GM10266 (cell line): ENCODE measurements at regions not wholly inside any gene's neighbourhood (a gene's known extent, or its start where the extent isn't known, plus 50 kb on each side); places are given as distances from the start of the nearest gene placed in this dataset.

Experiments
- DNase-seq: peaks from one replicate; pipeline ENCODE4 v3.0.0; 2012; ENCODE audit errors: extremely low spot score
- TF ChIP-seq, protein P1 (sequence below): IDR thresholded peaks from 2 replicates; pipeline ENCODE4 v1.5.1; 2012; ENCODE audit warnings: mild to moderate bottlenecking, low read depth; ENCODE audit not compliant: control insufficient read depth, insufficient read depth; ENCODE audit errors: missing control alignments

DNA sequence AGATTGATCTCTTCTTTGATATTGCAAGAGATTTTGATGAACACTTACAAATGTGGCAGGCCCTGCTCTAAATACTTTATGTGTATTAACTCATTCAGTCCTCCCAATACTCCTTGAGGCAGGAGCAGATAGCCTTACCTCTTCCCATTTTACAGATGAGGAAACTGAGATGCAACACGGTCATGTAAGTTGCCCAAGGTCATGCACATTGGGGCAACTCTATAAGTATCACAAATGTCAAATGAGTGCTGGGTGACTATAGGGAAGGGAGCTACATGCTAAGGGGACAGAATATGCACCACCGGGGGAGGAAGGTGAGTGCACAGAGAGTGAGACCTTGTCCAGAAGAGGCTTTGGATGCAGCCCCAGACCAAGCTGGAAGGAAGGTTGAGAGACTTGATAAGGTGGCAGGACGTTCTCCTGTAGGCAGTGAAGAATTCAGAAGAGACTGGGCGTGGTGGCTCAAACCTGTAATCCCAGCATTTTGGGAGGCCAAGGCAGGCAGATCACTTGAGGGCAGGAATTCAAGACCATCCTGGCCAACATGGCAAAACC lies 132.3 kb upstream of the PWP1 start:
- TF ChIP-seq, protein P1, sequence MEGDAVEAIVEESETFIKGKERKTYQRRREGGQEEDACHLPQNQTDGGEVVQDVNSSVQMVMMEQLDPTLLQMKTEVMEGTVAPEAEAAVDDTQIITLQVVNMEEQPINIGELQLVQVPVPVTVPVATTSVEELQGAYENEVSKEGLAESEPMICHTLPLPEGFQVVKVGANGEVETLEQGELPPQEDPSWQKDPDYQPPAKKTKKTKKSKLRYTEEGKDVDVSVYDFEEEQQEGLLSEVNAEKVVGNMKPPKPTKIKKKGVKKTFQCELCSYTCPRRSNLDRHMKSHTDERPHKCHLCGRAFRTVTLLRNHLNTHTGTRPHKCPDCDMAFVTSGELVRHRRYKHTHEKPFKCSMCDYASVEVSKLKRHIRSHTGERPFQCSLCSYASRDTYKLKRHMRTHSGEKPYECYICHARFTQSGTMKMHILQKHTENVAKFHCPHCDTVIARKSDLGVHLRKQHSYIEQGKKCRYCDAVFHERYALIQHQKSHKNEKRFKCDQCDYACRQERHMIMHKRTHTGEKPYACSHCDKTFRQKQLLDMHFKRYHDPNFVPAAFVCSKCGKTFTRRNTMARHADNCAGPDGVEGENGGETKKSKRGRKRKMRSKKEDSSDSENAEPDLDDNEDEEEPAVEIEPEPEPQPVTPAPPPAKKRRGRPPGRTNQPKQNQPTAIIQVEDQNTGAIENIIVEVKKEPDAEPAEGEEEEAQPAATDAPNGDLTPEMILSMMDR = no peak
- no peak for DNase-seq

DNA sequence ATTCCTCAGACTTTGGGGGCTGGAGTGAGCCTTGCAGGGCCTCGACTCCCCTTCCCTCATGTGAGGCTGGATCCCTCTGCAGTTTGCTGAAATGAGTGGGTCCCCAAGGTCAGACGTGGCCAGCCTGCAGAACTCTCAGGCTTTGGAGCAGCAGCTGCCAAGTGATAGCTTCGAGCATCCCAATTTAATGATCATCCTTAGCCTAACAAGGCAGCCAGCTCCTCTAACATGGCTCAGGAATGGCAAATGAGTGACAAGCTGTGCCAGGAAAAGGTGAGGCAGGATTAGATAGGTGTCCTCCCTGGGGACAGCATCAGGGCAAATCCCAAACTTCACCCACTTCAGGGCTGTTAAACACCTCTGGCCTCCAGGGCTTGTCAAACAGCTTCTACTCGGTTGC lies 130.7 kb upstream of the PWP1 start:
- DNase-seq = no peak
- TF ChIP-seq, protein P1 = no peak

DNA sequence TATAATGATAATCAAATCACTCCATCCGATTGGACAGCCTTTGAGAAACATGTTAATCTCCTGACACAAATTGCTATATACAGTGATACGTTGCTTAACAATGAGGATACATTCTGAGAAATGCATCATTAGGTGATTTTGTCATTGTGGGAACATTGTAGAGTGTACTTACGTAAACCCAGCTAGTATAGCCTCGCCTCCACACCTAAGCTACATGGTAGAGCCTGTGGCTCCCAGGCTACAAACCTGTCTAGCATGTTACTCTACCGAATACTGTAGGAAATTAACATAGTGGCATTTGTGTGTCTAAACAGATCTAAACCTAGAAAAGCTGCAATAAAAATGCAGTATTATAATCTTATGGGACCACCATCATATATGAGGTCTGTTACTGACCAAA lies 128.6 kb upstream of the PWP1 start:
- TF ChIP-seq, protein P1 = no peak
- DNase-seq = no peak

DNA sequence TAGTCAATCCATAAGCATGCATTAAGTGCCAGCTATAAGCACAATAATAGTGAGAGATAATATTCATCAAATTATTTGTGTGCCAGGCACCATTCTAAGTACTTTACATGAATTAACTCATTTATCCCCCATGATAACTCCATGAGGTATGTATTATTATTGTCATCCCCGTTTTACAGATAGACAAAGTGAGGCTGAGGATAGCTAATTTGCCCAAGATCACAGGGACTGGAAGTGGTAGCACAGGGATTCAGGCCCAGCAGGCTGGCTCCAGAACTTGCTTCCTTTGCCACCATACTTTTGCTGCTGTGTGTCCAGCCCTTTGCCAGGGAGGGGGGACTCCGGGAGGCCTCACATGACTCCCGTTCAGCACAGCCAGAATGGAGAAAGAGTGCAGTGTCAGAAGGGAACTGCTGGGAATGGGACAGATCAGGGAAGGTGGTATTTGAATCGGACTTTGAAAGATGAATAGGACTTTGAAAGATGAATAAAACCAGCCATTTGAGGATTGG lies 128.0 kb upstream of the PWP1 start:
- no peak for DNase-seq
- TF ChIP-seq, protein P1 = no peak

DNA sequence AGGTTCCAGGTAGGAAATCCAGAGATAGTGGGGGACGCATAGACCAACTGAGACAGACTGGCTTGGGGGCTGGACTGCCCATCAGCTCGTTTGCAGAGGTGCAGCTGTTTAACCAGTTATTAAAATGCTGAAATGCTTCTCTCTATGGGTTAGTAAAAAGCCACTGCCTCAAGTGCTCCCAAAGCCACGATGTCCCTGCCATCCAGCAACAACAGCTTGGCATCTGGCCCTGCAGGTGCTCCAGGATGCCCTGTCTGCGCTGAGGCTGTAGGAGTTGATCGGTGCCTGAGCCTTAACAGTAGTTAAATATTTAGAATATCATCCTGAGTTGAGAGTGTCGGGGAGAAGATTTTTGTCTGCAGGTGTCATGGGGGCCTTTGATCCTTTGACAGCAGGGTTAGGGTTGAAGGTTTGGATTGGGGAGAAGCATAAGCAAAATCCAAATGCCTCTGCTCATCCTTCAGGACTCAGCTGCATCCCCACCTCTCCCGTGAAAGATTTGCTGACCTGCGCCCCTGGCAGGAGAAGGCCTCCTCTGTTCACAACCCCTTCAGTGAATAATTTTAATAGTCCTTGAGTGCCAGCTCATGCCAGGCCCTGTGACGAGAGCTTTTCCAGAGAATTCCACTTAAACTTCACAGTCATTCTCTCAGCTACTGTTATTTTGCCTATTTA lies 127.3 kb upstream of the PWP1 start:
- no peak for DNase-seq
- TF ChIP-seq, protein P1 = no peak

DNA sequence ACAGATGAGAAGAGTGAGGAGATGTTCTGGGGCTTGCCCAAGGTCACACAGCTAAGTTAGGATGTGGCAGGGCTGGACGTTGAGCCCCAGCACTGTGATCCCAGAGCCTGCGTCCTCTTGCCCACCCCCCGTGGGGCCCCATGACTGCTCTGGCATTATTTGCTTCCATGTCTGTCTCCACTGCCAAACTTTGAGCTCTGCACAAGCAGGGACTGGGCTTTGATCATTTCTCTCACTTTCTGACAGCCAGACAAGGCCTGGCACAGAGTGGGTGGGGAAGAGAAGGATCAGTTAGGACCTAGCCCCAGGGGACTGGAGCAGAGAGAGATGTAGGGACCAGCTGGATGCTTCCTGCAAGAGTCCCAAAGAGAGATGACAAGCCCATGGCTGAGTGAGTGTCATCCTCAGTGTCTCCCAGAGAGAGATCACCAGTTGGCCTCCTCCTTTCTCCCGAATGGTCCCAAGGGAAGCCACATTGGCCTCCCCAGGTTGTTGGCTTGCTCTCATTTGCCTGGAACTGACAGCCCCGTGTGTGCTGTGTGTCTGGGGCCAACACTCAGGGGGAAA lies 126.7 kb upstream of the PWP1 start:
- TF ChIP-seq, protein P1 = no peak
- no peak for DNase-seq

DNA sequence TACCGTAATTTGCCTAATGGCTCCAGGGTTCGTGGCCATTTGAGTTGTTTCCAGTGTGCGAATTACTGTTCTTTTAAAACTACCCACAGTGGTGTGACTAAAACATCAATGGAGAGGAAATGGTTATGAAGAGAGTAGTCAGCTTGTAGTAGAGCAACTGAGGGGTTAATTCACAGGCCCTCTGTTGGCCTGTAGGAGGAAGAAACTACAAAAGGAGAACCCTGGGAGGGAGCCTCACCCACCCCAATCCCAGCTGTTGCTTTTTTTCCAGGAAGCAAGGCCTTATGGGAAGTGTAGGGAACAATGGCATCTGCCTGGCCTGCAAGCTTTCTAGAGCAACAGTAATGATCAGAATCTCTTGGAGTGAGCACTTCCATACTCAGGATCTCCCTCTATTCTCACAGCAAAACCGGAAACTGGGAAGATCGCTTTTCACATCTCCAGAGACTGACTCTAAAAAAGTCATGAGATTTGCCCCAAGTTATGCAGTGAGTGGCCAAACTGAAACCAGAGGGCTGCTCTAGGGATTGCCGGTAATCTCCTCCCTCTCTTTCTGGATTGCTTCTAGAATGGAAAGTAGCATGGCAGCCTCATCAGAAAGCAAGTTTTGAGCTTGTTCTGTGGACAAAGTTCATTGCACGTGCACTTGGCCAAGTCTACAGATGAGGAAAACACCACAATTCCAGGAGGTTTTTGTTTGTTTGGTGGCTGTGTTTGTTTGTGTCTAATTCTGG lies 125.3 kb upstream of the PWP1 start:
- no peak for DNase-seq

More for the DNA sequence above, 125.3 kb upstream of the PWP1 start:
- TF ChIP-seq, protein P1 = no peak
